Kidney (tissue), 13 donors: ENCODE measurements at regions not wholly inside any gene's neighbourhood (a gene's known extent, or its start where the extent isn't known, plus 50 kb on each side); places are given as distances from the start of the nearest gene placed in this dataset.

Source experiments
- DNase-seq, 5 donors: peaks; one replicate each; pipeline ENCODE4 v3.0.0-alpha.2; 2013 to 2020
- FAIRE-seq: peaks from 2 replicates; lab custom pipeline; 2012; peaks lifted over from hg19 to GRCh38; lab: Jason Lieb, UNC
- H3K27ac ChIP-seq, 2 donors: one replicate each; pipeline ENCODE4 v1.7.0; 2013; ENCODE audit warnings: low read depth in 2 of 2, low read length in 2 of 2, inconsistent platforms in 1 of 2
- H3K27me3 ChIP-seq: one replicate; pipeline ENCODE4 v1.7.1; 2013; ENCODE audit warnings: low read length, inconsistent platforms; ENCODE audit not compliant: control insufficient read depth, insufficient read depth
- H3K36me3 ChIP-seq, 3 donors: one replicate each; pipeline versions ENCODE4 v1.7.0 to v1.7.1; 2013; ENCODE audit warnings: low read length in 3 of 3, control low read depth in 1 of 3, inconsistent platforms in 1 of 3; ENCODE audit not compliant: insufficient read depth in 3 of 3, control insufficient read depth in 2 of 3
- H3K4me1 ChIP-seq, 3 donors: one replicate each; pipeline versions ENCODE4 v1.7.0 to v1.7.1; 2013; ENCODE audit warnings: low read length in 3 of 3, inconsistent platforms in 1 of 3, low read depth in 1 of 3; ENCODE audit not compliant: control insufficient read depth in 2 of 3, insufficient read depth in 2 of 3
- H3K4me3 ChIP-seq, 3 donors: one replicate each; pipeline versions ENCODE4 v1.7.0 to v1.8.1; 2013; ENCODE audit warnings: low read length in 3 of 3, control low read depth in 1 of 3, inconsistent platforms in 1 of 3
- H3K9ac ChIP-seq, 3 donors: one replicate each; pipeline versions ENCODE4 v1.7.0 to v1.7.1; 2013; ENCODE audit warnings: low read length in 3 of 3, control low read depth in 1 of 3, inconsistent platforms in 1 of 3
- H3K9me3 ChIP-seq, 3 donors: one replicate each; pipeline versions ENCODE4 v1.7.0 to v1.7.1; 2013; ENCODE audit warnings: low read length in 3 of 3, control low read depth in 1 of 3, inconsistent platforms in 1 of 3; ENCODE audit not compliant: control insufficient read depth in 2 of 3, insufficient read depth in 1 of 3
- CTCF ChIP-seq: IDR thresholded peaks from 3 replicates; pipeline ENCODE4 v1.5.1; 2012; ENCODE audit warnings: mild to moderate bottlenecking, moderate library complexity, borderline replicate concordance; ENCODE audit not compliant: insufficient read depth; ENCODE audit errors: extremely low read depth
- intact Hi-C: fragments of 100-400 bp; cut with DNase I; formaldehyde crosslinking; loops from one replicate; pipeline ENCODE4 v1.11.1; 2022
- donor health status: control.
- donor health status: control.
- donor health status: control.
- donor health status: control.
- donor health status: control.
- donor health status: DM: yes; HTN: yes; CAD: no.
- donor health status: Normal renal cell carcinoma (clear cell type).

GRCh38 chr17:6915620-6916019 lies 80.2 kb upstream of the ALOX12 start:
- Histone ChIP-seq H3K9me3 (no peaks in the 10 kb centered on the region), H3K4me3 (no peak overlapping the region), H3K4me1 (peaks cover 0 to 4% (median 0%) of the 10 kb centered on the region in 3 donors), H3K9ac (no peak overlapping the region), H3K36me3 (no peaks in the 10 kb centered on the region), H3K27ac (no peak overlapping the region), H3K27me3 (peaks cover 4% of the 10 kb centered on the region)
- no peak for TF ChIP-seq CTCF
- no peak for DNase-seq
- intact Hi-C loops: loop anchor here (5.0 kb wide), 1 partner anchor 92 kb away; no protein-coding TSS in a partner anchor
- FAIRE-seq: no peak

- Histone ChIP-seq H3K4me3 (no peak overlapping the region), H3K9me3 (no peaks in the 10 kb centered on the region), H3K36me3 (no peaks in the 10 kb centered on the region), H3K9ac (no peak overlapping the region), H3K27ac (no peak overlapping the region), H3K27me3 (peaks cover 4% of the 10 kb centered on the region), H3K4me1 (peaks cover 0 to 2% (median 0%) of the 10 kb centered on the region in 3 donors)
- DNase-seq: no peak
- TF ChIP-seq CTCF: no peak
- intact Hi-C loops: loop anchor here (5.0 kb wide), 1 partner anchor 88 kb away; no protein-coding TSS in a partner anchor
- no peak for FAIRE-seq
Observed at GRCh38 chr17:6919158-6919557, 76.7 kb upstream of the ALOX12 start.

GRCh38 chr17:6923385-6923784 lies 72.5 kb upstream of the ALOX12 start:
- H3K4me1 ChIP-seq: no peaks in the 10 kb centered on the region
- TF ChIP-seq CTCF: no peak
- no peaks in the 10 kb centered on the region for H3K27me3 ChIP-seq
- no peak for DNase-seq
- H3K36me3 ChIP-seq: no peaks in the 10 kb centered on the region
- FAIRE-seq: no peak
- no peak overlapping the region for H3K4me3 ChIP-seq
- H3K9ac ChIP-seq: no peak overlapping the region
- no peak overlapping the region for H3K27ac ChIP-seq
- H3K9me3 ChIP-seq: no peaks in the 10 kb centered on the region
- intact Hi-C loops: no loop called here

GRCh38 chr17:6924208-6924607 lies 71.6 kb upstream of the ALOX12 start:
- Histone ChIP-seq H3K9ac (no peak overlapping the region), H3K9me3 (no peaks in the 10 kb centered on the region), H3K4me1 (no peaks in the 10 kb centered on the region), H3K4me3 (no peak overlapping the region), H3K36me3 (no peaks in the 10 kb centered on the region), H3K27ac (no peak overlapping the region), H3K27me3 (no peaks in the 10 kb centered on the region)
- DNase-seq (no peak), FAIRE-seq (no peak)
- intact Hi-C loops: no loop called here
- no peak for TF ChIP-seq CTCF
